ENCODE measurements at regions not wholly inside any gene's neighbourhood (a gene's known extent, or its start where the extent isn't known, plus 50 kb on each side); places are given as distances from the start of the nearest gene placed in this dataset.

DNA sequence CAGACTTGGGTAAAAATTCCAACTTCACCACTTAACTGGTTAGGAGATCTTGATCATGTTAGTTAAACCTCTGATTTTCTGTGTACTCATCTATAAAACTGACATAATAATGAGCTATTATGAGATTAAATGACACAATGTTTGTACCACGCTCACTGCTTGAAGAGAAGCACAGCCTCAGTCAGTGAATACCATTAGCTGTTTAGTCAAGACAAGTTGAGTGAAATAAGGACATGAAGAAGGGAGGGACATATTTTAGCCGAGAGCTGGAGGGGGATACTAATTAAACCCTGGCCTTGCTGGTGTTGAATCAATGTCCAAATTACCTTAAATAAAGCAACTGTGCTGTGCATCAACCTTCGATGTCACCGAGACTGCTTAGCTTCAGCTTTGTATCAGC lies 105.1 kb upstream of the TOX3 start:
- no TSS peak for BruUV-seq (replicated peaks)
- DNase-seq (ENCODE audit: low spot score): no peak
- Histone ChIP-seq H3K4me1 (ENCODE audit: insufficient read depth, low read length) (peaks cover 15% of the 10 kb centered on the region), H3K9me3 (ENCODE audit: low read length) (no peaks in the 10 kb centered on the region), H3K27me3 (ENCODE audit: control insufficient read depth in 1 of 2, insufficient read depth in 2 of 2, low read length in 2 of 2) (no peaks in the 10 kb centered on the region; a peak in 1 of 5 replicates), H3K9ac (ENCODE audit: insufficient read depth, low read depth, low read length) (no peak overlapping the region), H3K79me2 (ENCODE audit: insufficient read depth, low read length) (no peaks in the 10 kb centered on the region), H3K4me3 (replicated peaks in 1 of 3; ENCODE audit: insufficient read depth in 1 of 3, low read depth in 2 of 3, low read length in 3 of 3) (no peak overlapping the region), H2AFZ (ENCODE audit: low read length) (no peak overlapping the region), H4K20me1 (ENCODE audit: insufficient read depth, low read length) (no peaks in the 10 kb centered on the region), H3K36me3 (replicated peaks in 1 of 2; ENCODE audit: control insufficient read depth in 1 of 2, insufficient read depth in 2 of 2, low read length in 2 of 2) (no peaks in the 10 kb centered on the region), H3K4me2 (ENCODE audit: low read depth, low read length) (no peak overlapping the region), H3K27ac (ENCODE audit: extremely low read length, insufficient read depth, low read length) (no peak overlapping the region)
- WGBS (ENCODE audit: low lambda C conversion rate): 27% methylated on average over 4 of the region's 4 CpGs
- ChIA-PET CTCF (ENCODE audit: low intra/inter-chr PET ratio, low total read pairs) (no interaction called here), POLR2A (no interaction called here)
- in situ Hi-C loops (cut with HindIII; ENCODE audit: extremely low pct_ligation_motif_present, low pct_unique_long_range_greater_than_20kb): no loop called here
- TF ChIP-seq PHB2 (IDR thresholded peaks at IDR 0.05; ENCODE audit: partially characterized antibody) (no peak), FOXO4 (CRISPR knock-in tag; conservative IDR thresholded peaks at IDR 0.05) (0 out of 2 replicates have a peak, but pooled peaks have one; percentile 48)
- FAIRE-seq: no peak
- intact Hi-C loops (cut with micrococcal nuclease; ENCODE audit: unreplicated experiment): loop anchor here (1.0 kb wide), 1 partner anchor 40 kb away; no protein-coding TSS in a partner anchor
- no peak for ATAC-seq

- H3K9ac ChIP-seq (ENCODE audit: insufficient read depth, low read depth, low read length): no peak overlapping the region
- no peak overlapping the region for H3K27ac ChIP-seq (ENCODE audit: extremely low read length, insufficient read depth, low read length)
- intact Hi-C loops (cut with micrococcal nuclease; ENCODE audit: unreplicated experiment): no loop called here
- peaks cover 15% of the 10 kb centered on the region for H3K4me1 ChIP-seq (ENCODE audit: insufficient read depth, low read length)
- TF ChIP-seq FOXO1 (CRISPR knock-in tag; IDR thresholded peaks at IDR 0.05) (no peak), MZF1 (CRISPR knock-in tag; IDR thresholded peaks at IDR 0.05; ENCODE audit: borderline replicate concordance) (no peak), CHD4 (IDR thresholded peaks at IDR 0.05; ENCODE audit: borderline replicate concordance, low read length) (no peak), ZNF737 (CRISPR knock-in tag; IDR thresholded peaks at IDR 0.05; ENCODE audit: borderline replicate concordance) (no peak), CBX2 (IDR thresholded peaks at IDR 0.05; ENCODE audit: low read depth, low read length) (no peak), CBX2 (CRISPR knock-in tag; IDR thresholded peaks at IDR 0.05; ENCODE audit: low read depth) (no peak), XRCC5 (optimal IDR thresholded peaks at IDR 0.05; ENCODE audit: low read length) (no peak), RNF2 (conservative IDR thresholded peaks at IDR 0.05; ENCODE audit: low read depth) (no peak)
- TF ChIP-seq, protein P1, sequence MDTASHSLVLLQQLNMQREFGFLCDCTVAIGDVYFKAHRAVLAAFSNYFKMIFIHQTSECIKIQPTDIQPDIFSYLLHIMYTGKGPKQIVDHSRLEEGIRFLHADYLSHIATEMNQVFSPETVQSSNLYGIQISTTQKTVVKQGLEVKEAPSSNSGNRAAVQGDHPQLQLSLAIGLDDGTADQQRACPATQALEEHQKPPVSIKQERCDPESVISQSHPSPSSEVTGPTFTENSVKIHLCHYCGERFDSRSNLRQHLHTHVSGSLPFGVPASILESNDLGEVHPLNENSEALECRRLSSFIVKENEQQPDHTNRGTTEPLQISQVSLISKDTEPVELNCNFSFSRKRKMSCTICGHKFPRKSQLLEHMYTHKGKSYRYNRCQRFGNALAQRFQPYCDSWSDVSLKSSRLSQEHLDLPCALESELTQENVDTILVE (CRISPR knock-in tag; IDR thresholded peaks at IDR 0.05): no peak
- TF ChIP-seq, protein P2, sequence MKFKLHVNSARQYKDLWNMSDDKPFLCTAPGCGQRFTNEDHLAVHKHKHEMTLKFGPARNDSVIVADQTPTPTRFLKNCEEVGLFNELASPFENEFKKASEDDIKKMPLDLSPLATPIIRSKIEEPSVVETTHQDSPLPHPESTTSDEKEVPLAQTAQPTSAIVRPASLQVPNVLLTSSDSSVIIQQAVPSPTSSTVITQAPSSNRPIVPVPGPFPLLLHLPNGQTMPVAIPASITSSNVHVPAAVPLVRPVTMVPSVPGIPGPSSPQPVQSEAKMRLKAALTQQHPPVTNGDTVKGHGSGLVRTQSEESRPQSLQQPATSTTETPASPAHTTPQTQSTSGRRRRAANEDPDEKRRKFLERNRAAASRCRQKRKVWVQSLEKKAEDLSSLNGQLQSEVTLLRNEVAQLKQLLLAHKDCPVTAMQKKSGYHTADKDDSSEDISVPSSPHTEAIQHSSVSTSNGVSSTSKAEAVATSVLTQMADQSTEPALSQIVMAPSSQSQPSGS (CRISPR knock-in tag; IDR thresholded peaks at IDR 0.05): no peak
- TF ChIP-seq, protein P3, sequence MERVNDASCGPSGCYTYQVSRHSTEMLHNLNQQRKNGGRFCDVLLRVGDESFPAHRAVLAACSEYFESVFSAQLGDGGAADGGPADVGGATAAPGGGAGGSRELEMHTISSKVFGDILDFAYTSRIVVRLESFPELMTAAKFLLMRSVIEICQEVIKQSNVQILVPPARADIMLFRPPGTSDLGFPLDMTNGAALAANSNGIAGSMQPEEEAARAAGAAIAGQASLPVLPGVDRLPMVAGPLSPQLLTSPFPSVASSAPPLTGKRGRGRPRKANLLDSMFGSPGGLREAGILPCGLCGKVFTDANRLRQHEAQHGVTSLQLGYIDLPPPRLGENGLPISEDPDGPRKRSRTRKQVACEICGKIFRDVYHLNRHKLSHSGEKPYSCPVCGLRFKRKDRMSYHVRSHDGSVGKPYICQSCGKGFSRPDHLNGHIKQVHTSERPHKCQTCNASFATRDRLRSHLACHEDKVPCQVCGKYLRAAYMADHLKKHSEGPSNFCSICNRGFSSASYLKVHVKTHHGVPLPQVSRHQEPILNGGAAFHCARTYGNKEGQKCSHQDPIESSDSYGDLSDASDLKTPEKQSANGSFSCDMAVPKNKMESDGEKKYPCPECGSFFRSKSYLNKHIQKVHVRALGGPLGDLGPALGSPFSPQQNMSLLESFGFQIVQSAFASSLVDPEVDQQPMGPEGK (CRISPR knock-in tag; IDR thresholded peaks at IDR 0.05): no peak
- no peaks in the 10 kb centered on the region for H4K20me1 ChIP-seq (ENCODE audit: insufficient read depth, low read length)
- no peak overlapping the region for H3K4me2 ChIP-seq (ENCODE audit: low read depth, low read length)
- in situ Hi-C loops (cut with HindIII; ENCODE audit: extremely low pct_ligation_motif_present, low pct_unique_long_range_greater_than_20kb): no loop called here
- FAIRE-seq: no peak
- H3K36me3 ChIP-seq (replicated peaks in 1 of 2; ENCODE audit: control insufficient read depth in 1 of 2, insufficient read depth in 2 of 2, low read length in 2 of 2): no peaks in the 10 kb centered on the region
- H3K4me3 ChIP-seq (replicated peaks in 1 of 3; ENCODE audit: insufficient read depth in 1 of 3, low read depth in 2 of 3, low read length in 3 of 3): no peak overlapping the region
- H3K27me3 ChIP-seq (ENCODE audit: control insufficient read depth in 1 of 2, insufficient read depth in 2 of 2, low read length in 2 of 2): no peaks in the 10 kb centered on the region; a peak in 1 of 5 replicates
- no peak overlapping the region for H2AFZ ChIP-seq (ENCODE audit: low read length)
- DNase-seq (ENCODE audit: low spot score): no peak
- ATAC-seq: no peak
- no peaks in the 10 kb centered on the region for H3K79me2 ChIP-seq (ENCODE audit: insufficient read depth, low read length)
- WGBS (ENCODE audit: low lambda C conversion rate): 30% methylated on average over 3 of the region's 3 CpGs
- CTCF ChIA-PET (ENCODE audit: low intra/inter-chr PET ratio, low total read pairs): no interaction called here
- no peaks in the 10 kb centered on the region for H3K9me3 ChIP-seq (ENCODE audit: low read length)
- POLR2A ChIA-PET: no interaction called here
- no TSS peak for BruUV-seq (replicated peaks)
These were observed 103.8 kb upstream of the TOX3 start for GRCh38 chr16:52650789-52651188.
